Stimulated activated CD4-positive, alpha-beta T cell treated with anti-CD3 and anti-CD28 coated beads, TNF-alpha, amount 100 ng/mL, for 24 hours (primary cell): ENCODE measurements at regions not wholly inside any gene's neighbourhood (a gene's known extent, or its start where the extent isn't known, plus 50 kb on each side); places are given as distances from the start of the nearest gene placed in this dataset.

Source experiments
- DNase-seq, 3 experiments: peaks; one replicate each; pipeline ENCODE4 v3.0.0-alpha.2; 2020; ENCODE audit warnings: low read depth in 3 of 3

- no peak for DNase-seq
Measured at GRCh38 chrX:4881277-4881676, 1167.8 kb upstream of the PRKX start.

GRCh38 chrX:4878640-4879039 lies 1165.2 kb upstream of the PRKX start:
- no peak for DNase-seq

- DNase-seq, result no peak
Measured at GRCh38 chrX:4876268-4876667, 1162.8 kb upstream of the PRKX start.

- DNase-seq, result no peak
Measured at GRCh38 chrX:4851534-4851933, 1138.1 kb upstream of the PRKX start.

- no peak for DNase-seq
Measured at GRCh38 chrX:4850312-4850711, 1136.9 kb upstream of the PRKX start.

- no peak for DNase-seq
Measured at GRCh38 chrX:4844376-4844775, 1130.9 kb upstream of the PRKX start.

- no peak for DNase-seq
Measured at GRCh38 chrX:4841216-4841745, 1127.8 kb upstream of the PRKX start.

GRCh38 chrX:4831574-4831973 lies 1118.1 kb upstream of the PRKX start:
- DNase-seq, result no peak

- DNase-seq, result no peak
Measured at GRCh38 chrX:4830880-4831557, 1117.6 kb upstream of the PRKX start.

- DNase-seq, result no peak
Measured at GRCh38 chrX:4825550-4825949, 1112.1 kb upstream of the PRKX start.

GRCh38 chrX:4809571-4809970 lies 1096.1 kb upstream of the PRKX start:
- DNase-seq, result no peak

GRCh38 chrX:4805502-4805901 lies 1092.1 kb upstream of the PRKX start:
- no peak for DNase-seq

GRCh38 chrX:4800756-4801155 lies 1087.3 kb upstream of the PRKX start:
- DNase-seq, result no peak

- no peak for DNase-seq
Measured at GRCh38 chrX:4787971-4788370, 1074.5 kb upstream of the PRKX start.

- no peak for DNase-seq
Measured at GRCh38 chrX:4764888-4765287, 1051.4 kb upstream of the PRKX start.

- no peak for DNase-seq
Measured at GRCh38 chrX:4762196-4762595, 1048.7 kb upstream of the PRKX start.

GRCh38 chrX:4754878-4755604 lies 1041.6 kb upstream of the PRKX start:
- no peak for DNase-seq

GRCh38 chrX:4741024-4741423 lies 1027.6 kb upstream of the PRKX start:
- no peak for DNase-seq

- DNase-seq, result no peak
Measured at GRCh38 chrX:4735299-4735698, 1021.9 kb upstream of the PRKX start.

GRCh38 chrX:4710618-4711433 lies 997.4 kb upstream of the PRKX start:
- no peak for DNase-seq

GRCh38 chrX:4708970-4709760 lies 995.7 kb upstream of the PRKX start:
- no peak for DNase-seq

- no peak for DNase-seq
Measured at GRCh38 chrX:4706961-4707360, 993.5 kb upstream of the PRKX start.
